Ectodermal cell (in vitro differentiated cells): ENCODE measurements at regions not wholly inside any gene's neighbourhood (a gene's known extent, or its start where the extent isn't known, plus 50 kb on each side); places are given as distances from the start of the nearest gene placed in this dataset.

Experiments used
- H3K27ac ChIP-seq: 2 replicates; pipeline ENCODE4 v1.7.0; 2013; ENCODE audit warnings: mild to moderate bottlenecking, low read depth, low read length; ENCODE audit not compliant: insufficient read depth, poor library complexity, severe bottlenecking
- H3K27me3 ChIP-seq: 2 replicates; pipeline ENCODE4 v1.7.0; 2013; ENCODE audit warnings: mild to moderate bottlenecking, low read length; ENCODE audit not compliant: insufficient read depth, control insufficient read depth, poor library complexity, severe bottlenecking
- H3K36me3 ChIP-seq: one replicate; pipeline ENCODE4 v1.7.0; 2013; ENCODE audit warnings: low read length; ENCODE audit not compliant: control insufficient read depth, insufficient read depth
- H3K4me1 ChIP-seq: one replicate; pipeline ENCODE4 v1.7.0; 2013; ENCODE audit warnings: low read length; ENCODE audit not compliant: control insufficient read depth, insufficient read depth
- H3K4me3 ChIP-seq: 2 replicates; pipeline ENCODE4 v1.7.0; 2013; ENCODE audit warnings: low read depth, low read length, control low read depth; ENCODE audit not compliant: insufficient read depth
- H3K9me3 ChIP-seq: 2 replicates; pipeline ENCODE4 v1.7.0; 2013; ENCODE audit warnings: mild to moderate bottlenecking, low read length, moderate library complexity; ENCODE audit not compliant: control insufficient read depth
- WGBS, 2 experiments: methylation state at CpG; one replicate each; pipeline ENCODE4 v1.1.7; 2013; ENCODE audit warnings: missing lambda C conversion rate in 2 of 2; 5-methylcytosine and 5-hydroxymethylcytosine counted together

- Histone ChIP-seq H3K27me3 (no peaks in the 10 kb centered on the region), H3K4me3 (no peak overlapping the region), H3K36me3 (no peaks in the 10 kb centered on the region), H3K9me3 (no peaks in the 10 kb centered on the region), H3K4me1 (no peaks in the 10 kb centered on the region), H3K27ac (no peak overlapping the region)
- 91 to 97% methylated on average over 5 of the region's 5 CpGs for WGBS, 2 experiments
Measured at GRCh38 chr5:174282391-174282790, 236.9 kb downstream of the NSG2 start.

DNA sequence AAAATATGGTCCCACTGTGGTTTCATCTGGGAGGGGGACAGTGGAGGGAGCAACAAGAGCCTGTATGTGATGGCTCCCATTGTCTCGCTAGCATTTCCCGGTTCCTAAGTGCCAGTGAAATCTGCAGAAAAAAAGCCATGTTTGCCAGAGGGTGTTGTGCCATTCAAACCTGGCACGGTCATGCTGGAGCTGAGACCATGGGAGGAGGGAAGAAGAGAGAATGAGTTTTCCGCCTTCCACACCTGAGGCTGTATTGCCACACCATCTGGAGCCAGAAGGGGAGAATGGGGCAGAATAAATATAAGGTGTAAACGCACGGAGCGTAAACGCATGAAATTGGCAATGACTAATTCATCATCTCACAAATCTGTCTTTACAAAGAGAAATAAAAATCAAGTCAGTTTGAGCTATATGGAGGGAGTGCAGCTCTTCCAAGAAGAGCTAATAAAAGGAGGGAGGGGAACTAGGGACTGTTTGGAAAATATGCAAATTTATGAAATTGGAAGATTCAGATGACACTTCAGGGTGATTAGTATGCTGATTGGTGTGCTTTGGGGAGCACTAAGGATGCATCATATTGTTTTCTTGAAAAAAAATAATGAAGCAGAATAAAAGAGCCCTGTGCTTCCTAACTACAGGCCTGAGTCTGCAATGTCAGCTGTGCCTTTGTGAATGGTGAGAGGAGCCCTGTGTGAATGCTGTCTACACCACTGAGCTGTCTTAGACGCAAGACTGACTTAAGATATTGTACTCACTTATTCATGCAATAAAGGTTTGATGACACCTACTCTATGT lies 237.9 kb downstream of the NSG2 start:
- H3K9me3 ChIP-seq = no peaks in the 10 kb centered on the region
- no peak overlapping the region for H3K4me3 ChIP-seq
- H3K36me3 ChIP-seq = no peaks in the 10 kb centered on the region
- H3K27ac ChIP-seq = no peak overlapping the region
- no peaks in the 10 kb centered on the region for H3K4me1 ChIP-seq
- H3K27me3 ChIP-seq = no peaks in the 10 kb centered on the region
- WGBS, 2 experiments = 89 to 96% methylated on average over 8 to 9 of the region's 9 CpGs

DNA sequence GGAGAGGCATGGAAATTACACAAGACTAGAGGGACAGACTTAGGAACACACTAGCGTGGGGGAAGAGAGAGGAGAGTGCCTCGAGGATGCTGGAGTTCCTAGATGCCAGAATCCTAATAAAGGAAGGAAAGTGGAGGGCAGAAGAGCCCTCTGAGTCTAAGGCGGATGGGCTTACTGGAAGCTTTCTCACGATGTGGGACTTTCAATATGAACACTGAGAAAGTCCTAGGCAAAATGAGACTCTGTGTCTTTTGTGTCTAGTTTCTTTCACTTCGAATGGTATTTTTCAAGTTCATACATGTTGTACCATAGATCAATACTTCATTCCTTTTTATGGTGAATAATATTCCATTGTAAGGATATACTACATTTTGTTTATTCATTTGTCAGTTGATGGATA lies 239.4 kb downstream of the NSG2 start:
- WGBS, 2 experiments = 88 to 91% methylated on average over 4 to 5 of the region's 5 CpGs
- no peaks in the 10 kb centered on the region for H3K9me3 ChIP-seq
- H3K27me3 ChIP-seq = no peaks in the 10 kb centered on the region
- no peaks in the 10 kb centered on the region for H3K4me1 ChIP-seq
- no peak overlapping the region for H3K4me3 ChIP-seq
- H3K36me3 ChIP-seq = no peaks in the 10 kb centered on the region
- no peak overlapping the region for H3K27ac ChIP-seq

DNA sequence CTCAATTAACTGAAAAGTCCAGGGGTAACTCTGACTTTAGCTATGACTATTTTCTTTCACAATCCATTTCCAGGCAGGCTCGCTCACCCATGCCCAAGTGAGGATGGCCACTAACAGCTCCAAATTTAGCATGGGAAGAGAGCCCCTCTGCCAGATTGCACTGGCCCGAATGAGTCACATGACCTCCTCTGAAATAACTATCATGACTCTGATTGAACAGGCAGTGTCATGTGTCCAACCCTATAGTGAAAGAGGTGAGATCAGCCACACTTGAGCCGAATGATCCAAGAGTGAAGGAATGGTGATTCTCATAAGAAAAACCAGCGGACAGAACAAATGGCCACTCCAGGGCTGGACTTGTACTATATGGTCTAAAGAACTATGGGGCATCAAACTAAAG lies 242.3 kb downstream of the NSG2 start:
- 95 to 97% methylated on average over 4 of the region's 4 CpGs for WGBS, 2 experiments
- Histone ChIP-seq H3K27ac (no peak overlapping the region), H3K27me3 (no peaks in the 10 kb centered on the region), H3K4me3 (no peak overlapping the region), H3K36me3 (no peaks in the 10 kb centered on the region), H3K4me1 (no peaks in the 10 kb centered on the region), H3K9me3 (no peaks in the 10 kb centered on the region)

GRCh38 chr5:174288439-174288838 lies 242.9 kb downstream of the NSG2 start:
- Histone ChIP-seq H3K4me3 (no peak overlapping the region), H3K36me3 (no peaks in the 10 kb centered on the region), H3K27ac (no peak overlapping the region), H3K27me3 (no peaks in the 10 kb centered on the region), H3K9me3 (no peaks in the 10 kb centered on the region), H3K4me1 (no peaks in the 10 kb centered on the region)
- 88 to 93% methylated on average over 6 of the region's 6 CpGs for WGBS, 2 experiments

- Histone ChIP-seq H3K27me3 (no peaks in the 10 kb centered on the region), H3K4me1 (no peaks in the 10 kb centered on the region), H3K4me3 (no peak overlapping the region), H3K9me3 (no peaks in the 10 kb centered on the region), H3K36me3 (no peaks in the 10 kb centered on the region), H3K27ac (no peak overlapping the region)
- 94 to 96% methylated on average over 3 of the region's 3 CpGs for WGBS, 2 experiments
Measured at GRCh38 chr5:174291162-174291561, 245.7 kb downstream of the NSG2 start.

GRCh38 chr5:174292348-174292747 lies 246.8 kb downstream of the NSG2 start:
- Histone ChIP-seq H3K4me1 (no peaks in the 10 kb centered on the region), H3K27ac (no peak overlapping the region), H3K27me3 (no peaks in the 10 kb centered on the region), H3K36me3 (no peaks in the 10 kb centered on the region), H3K4me3 (no peak overlapping the region), H3K9me3 (no peaks in the 10 kb centered on the region)
- 83 to 95% methylated on average over 2 of the region's 3 CpGs for WGBS, 2 experiments

DNA sequence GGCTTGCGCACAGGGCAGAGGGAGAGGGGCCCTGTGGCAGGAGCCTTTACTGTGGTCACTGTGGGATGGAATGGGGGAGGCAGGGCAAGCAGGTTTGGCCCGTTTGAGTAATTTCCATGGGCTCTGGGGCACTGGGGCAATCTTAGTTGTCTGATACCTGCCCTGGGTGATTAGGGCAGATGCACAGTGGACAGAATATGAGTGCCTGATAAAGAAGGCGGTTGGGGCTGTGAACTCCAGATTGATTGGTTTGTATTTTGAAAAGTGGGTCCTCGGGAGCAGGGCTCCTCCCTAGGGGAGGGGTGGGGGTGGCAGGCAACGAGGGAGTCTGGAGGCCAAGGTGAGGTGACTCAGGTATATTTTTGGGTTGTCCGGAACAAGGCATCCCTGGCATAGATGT lies 247.5 kb downstream of the NSG2 start:
- Histone ChIP-seq H3K9me3 (no peaks in the 10 kb centered on the region), H3K27ac (no peak overlapping the region), H3K27me3 (no peaks in the 10 kb centered on the region), H3K4me1 (no peaks in the 10 kb centered on the region), H3K36me3 (no peaks in the 10 kb centered on the region), H3K4me3 (no peak overlapping the region)
- 83 to 88% methylated on average over 6 of the region's 6 CpGs for WGBS, 2 experiments

DNA sequence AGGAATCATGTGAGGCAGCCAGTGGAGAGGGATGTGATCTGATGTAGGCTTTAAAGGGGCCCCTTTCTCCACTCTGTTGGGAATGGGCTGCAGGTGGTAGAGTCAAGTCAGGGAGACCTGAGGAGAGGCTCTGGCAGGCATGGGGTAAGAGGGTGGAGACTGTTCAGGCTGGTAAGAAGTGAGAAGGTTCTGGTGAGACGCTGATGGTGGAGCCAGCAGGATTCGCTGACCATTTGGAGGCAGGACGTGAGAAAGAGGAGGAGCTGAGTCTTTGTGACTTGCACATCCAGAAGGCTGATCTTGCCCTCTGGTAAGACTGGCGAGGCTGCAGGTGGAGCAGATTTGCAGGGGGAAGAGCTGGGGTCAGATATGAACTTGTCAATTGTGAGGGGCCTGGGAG lies 248.0 kb downstream of the NSG2 start:
- H3K4me1 ChIP-seq = no peaks in the 10 kb centered on the region
- H3K27me3 ChIP-seq = no peaks in the 10 kb centered on the region
- H3K27ac ChIP-seq = no peak overlapping the region
- H3K9me3 ChIP-seq = no peaks in the 10 kb centered on the region
- H3K36me3 ChIP-seq = no peaks in the 10 kb centered on the region
- 89% methylated on average over 4 of the region's 4 CpGs for WGBS, 2 experiments
- no peak overlapping the region for H3K4me3 ChIP-seq

- Histone ChIP-seq H3K27ac (no peak overlapping the region), H3K9me3 (no peaks in the 10 kb centered on the region), H3K27me3 (no peaks in the 10 kb centered on the region), H3K4me1 (no peaks in the 10 kb centered on the region), H3K36me3 (no peaks in the 10 kb centered on the region), H3K4me3 (no peak overlapping the region)
- 79 to 80% methylated on average over 6 of the region's 6 CpGs for WGBS, 2 experiments
Measured at GRCh38 chr5:174294891-174295620, 249.6 kb downstream of the NSG2 start.
